Muscle of arm (tissue), 1 donor: ENCODE measurements at regions not wholly inside any gene's neighbourhood (a gene's known extent, or its start where the extent isn't known, plus 50 kb on each side); places are given as distances from the start of the nearest gene placed in this dataset.

ENCODE experiments used
- DNase-seq: peaks from one replicate; pipeline ENCODE4 v3.0.0-alpha.2; 2013

DNA sequence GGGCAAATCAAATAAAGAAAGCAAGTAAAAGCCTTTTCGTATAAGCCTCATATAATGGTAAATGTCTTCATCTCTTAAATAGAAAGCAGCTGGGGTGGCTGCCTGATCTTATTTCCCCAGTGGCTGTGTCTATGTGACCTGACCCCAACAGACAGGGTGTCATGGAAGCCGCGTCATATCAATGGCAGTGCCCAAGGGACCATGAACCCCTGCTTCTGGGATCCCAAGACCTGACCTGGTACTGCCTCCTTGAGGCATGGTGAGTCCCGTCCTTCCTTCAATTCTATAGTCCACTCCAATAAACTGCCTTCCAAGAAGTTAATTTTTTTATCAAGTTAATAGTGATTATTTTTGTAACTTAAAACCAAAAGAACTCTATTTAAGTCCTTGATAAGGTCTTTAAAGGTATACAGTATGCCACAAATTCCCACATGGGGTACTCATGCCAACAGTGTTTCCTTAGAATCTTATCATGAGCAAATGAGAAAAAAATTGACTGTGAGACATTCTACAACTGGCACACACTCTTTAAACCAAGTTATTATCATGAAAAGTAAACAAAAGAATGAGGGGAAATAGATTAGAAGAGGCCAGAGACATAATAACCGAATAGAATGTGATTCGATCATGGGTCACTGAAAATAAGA lies 104.6 kb downstream of the ADSS2 start:
- no peak for DNase-seq

DNA sequence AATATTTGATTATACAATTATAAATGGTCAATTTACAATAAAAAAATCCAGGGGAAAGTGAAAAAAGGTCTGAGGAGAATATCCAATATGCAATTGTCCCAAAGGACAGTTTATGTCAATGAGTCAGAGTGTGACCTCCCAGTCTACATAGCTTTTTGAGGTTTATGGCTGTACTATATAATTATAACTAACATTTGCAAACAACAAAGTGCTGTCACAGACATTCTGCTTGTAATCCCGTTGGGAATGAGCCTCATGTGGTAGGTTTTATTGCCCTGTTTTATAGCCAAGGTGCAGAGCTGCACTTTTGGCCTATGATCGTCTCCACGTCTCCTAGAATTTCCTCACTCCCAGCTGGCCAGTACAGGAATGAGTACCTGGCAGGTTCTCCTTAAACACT lies 103.8 kb downstream of the ADSS2 start:
- no peak for DNase-seq

DNA sequence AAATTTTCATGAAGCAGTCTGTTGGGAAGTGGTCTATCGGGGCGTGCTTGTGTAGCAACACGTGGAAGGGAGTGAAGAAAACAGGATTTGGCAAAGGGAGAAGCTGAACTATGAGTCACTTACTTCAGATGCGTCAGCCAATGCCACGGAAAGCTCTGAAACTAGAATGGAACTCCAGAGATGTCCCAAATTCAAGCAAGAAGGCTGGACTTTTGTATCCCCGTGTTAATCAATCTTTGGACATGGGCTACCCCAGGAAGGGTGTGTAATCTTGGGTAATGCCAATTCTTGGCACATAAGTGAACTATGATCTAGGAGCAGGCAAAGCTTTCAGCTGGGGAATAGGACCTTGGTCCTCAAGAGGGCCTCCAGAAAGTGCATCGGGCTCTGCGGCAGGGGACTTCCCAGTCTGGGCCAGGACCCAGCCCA lies 102.6 kb downstream of the ADSS2 start:
- no peak for DNase-seq

GRCh38 chr1:244349581-244350001 lies 102.1 kb downstream of the ADSS2 start:
- DNase-seq, result no peak

- DNase-seq, result no peak
Measured at GRCh38 chr1:244350027-244350426, 101.7 kb downstream of the ADSS2 start.

DNA sequence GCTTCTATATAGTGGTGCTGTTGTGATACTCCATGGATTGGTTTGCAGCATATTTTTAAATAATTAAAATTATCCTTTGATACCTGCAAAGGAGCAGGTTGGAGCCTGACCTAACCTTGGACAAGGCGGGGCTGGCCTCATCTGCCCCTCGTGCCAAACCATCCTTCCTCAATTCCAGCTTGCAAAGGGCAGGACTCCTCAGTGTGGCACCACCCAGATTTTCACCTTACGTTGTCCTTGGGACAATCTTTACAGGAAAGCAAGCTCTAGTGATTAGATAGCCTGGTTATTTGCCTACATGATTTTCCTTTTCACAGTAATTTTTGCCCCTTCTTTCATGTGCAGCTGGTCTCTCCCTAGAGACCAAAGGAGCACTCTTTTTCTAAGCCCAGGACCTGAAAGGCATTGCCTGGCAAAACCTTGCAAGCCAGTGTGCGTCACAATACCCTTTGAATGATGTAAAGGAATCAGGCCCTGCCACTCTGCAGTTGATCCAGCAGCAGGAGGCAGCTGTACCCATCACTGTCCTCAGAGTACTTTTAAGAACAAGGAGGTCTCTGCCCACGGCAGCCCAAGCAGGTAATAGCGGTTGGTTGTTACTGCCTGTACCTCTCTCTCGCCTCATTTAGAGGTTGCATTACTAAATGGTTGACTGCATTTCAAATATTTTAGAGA lies 99.4 kb downstream of the ADSS2 start:
- DNase-seq, result no peak

DNA sequence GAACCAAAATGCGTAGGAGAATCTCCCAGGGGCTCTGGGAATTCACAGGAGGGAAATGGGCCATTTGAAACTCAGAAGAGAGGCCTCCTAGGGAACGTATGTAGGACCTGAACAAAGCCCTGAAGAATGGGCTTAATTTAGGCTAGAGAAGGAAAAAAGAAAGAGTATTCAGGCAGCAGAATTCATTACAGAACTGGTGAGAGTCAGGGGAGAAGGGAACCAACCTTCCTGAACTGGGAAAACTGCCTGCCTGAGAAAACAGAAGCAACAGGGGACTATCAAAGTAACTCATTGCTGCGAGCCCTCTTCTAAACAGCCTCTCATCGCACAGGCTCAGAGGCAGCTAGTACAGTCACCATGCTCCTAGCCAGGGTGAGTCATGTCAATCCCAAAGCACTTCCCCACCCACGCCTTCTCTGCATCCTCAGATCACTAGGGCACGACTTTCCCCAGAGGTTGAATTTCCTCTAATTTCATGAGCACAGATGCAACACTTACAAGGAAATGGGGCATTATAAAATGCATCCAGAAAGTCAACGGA lies 98.1 kb downstream of the ADSS2 start:
- no peak for DNase-seq

GRCh38 chr1:244354810-244355278 lies 96.9 kb downstream of the ADSS2 start:
- no peak for DNase-seq

GRCh38 chr1:244356376-244356775 lies 95.3 kb downstream of the ADSS2 start:
- DNase-seq, result no peak
